ENCODE measurements at regions not wholly inside any gene's neighbourhood (a gene's known extent, or its start where the extent isn't known, plus 50 kb on each side); places are given as distances from the start of the nearest gene placed in this dataset.

- Histone ChIP-seq H3K4me3 (ENCODE audit: control insufficient read depth in 1 of 7, extremely low read depth in 1 of 7, insufficient read depth in 4 of 7, low read depth in 2 of 7, low read length in 6 of 7) (no peak overlapping the region), H3K4me1 (ENCODE audit: control extremely low read depth in 1 of 4, control insufficient read depth in 4 of 4, insufficient read depth in 4 of 4, low read length in 3 of 4) (no peaks in the 10 kb centered on the region), H3K9me3 (ENCODE audit: control extremely low read depth in 1 of 5, control insufficient read depth in 4 of 5, insufficient read depth in 2 of 5, low read depth in 1 of 5, low read length in 4 of 5) (no peaks in the 10 kb centered on the region), H3K36me3 (ENCODE audit: control insufficient read depth in 4 of 4, insufficient read depth in 4 of 4, low read length in 3 of 4) (no peaks in the 10 kb centered on the region), H3K27me3 (replicated peaks in 2 of 5; ENCODE audit: control insufficient read depth in 4 of 5, insufficient read depth in 5 of 5, low read length in 4 of 5) (no peaks in the 10 kb centered on the region), H3K27ac (ENCODE audit: insufficient read depth in 1 of 2, low read depth in 1 of 2, low read length in 2 of 2, poor library complexity in 1 of 2, severe bottlenecking in 2 of 2) (no peak overlapping the region)
- 80% methylated on average over 1 of the region's 1 CpG for WGBS (ENCODE audit: insufficient coverage)
- ChIA-PET CTCF (no interaction called here), POLR2A (no interaction called here)
- no peak for DNase-seq
These were observed 171.6 kb upstream of the POU3F4 start for GRCh38 chrX:83336454-83336853.

- Histone ChIP-seq H3K9me3 (ENCODE audit: control extremely low read depth in 1 of 5, control insufficient read depth in 4 of 5, insufficient read depth in 2 of 5, low read depth in 1 of 5, low read length in 4 of 5) (no peaks in the 10 kb centered on the region), H3K36me3 (ENCODE audit: control insufficient read depth in 4 of 4, insufficient read depth in 4 of 4, low read length in 3 of 4) (no peaks in the 10 kb centered on the region), H3K27ac (ENCODE audit: insufficient read depth in 1 of 2, low read depth in 1 of 2, low read length in 2 of 2, poor library complexity in 1 of 2, severe bottlenecking in 2 of 2) (no peak overlapping the region), H3K4me1 (ENCODE audit: control extremely low read depth in 1 of 4, control insufficient read depth in 4 of 4, insufficient read depth in 4 of 4, low read length in 3 of 4) (no peaks in the 10 kb centered on the region), H3K27me3 (replicated peaks in 2 of 5; ENCODE audit: control insufficient read depth in 4 of 5, insufficient read depth in 5 of 5, low read length in 4 of 5) (no peaks in the 10 kb centered on the region), H3K4me3 (ENCODE audit: control insufficient read depth in 1 of 7, extremely low read depth in 1 of 7, insufficient read depth in 4 of 7, low read depth in 2 of 7, low read length in 6 of 7) (no peak overlapping the region)
- 100% methylated on average over 1 of the region's 4 CpGs for WGBS (ENCODE audit: insufficient coverage)
- ChIA-PET CTCF (no interaction called here), POLR2A (no interaction called here)
- no peak for DNase-seq
These were observed 168.4 kb upstream of the POU3F4 start for GRCh38 chrX:83339724-83340123.

GRCh38 chrX:83345298-83345697 lies 162.8 kb upstream of the POU3F4 start:
- CTCF ChIA-PET: no interaction called here
- H3K36me3 ChIP-seq (ENCODE audit: control insufficient read depth in 4 of 4, insufficient read depth in 4 of 4, low read length in 3 of 4): no peaks in the 10 kb centered on the region
- H3K4me1 ChIP-seq (ENCODE audit: control extremely low read depth in 1 of 4, control insufficient read depth in 4 of 4, insufficient read depth in 4 of 4, low read length in 3 of 4): no peaks in the 10 kb centered on the region
- H3K4me3 ChIP-seq (ENCODE audit: control insufficient read depth in 1 of 7, extremely low read depth in 1 of 7, insufficient read depth in 4 of 7, low read depth in 2 of 7, low read length in 6 of 7): no peak overlapping the region
- no peak for DNase-seq
- POLR2A ChIA-PET: no interaction called here
- H3K27ac ChIP-seq (ENCODE audit: insufficient read depth in 1 of 2, low read depth in 1 of 2, low read length in 2 of 2, poor library complexity in 1 of 2, severe bottlenecking in 2 of 2): no peak overlapping the region
- H3K27me3 ChIP-seq (replicated peaks in 2 of 5; ENCODE audit: control insufficient read depth in 4 of 5, insufficient read depth in 5 of 5, low read length in 4 of 5): no peaks in the 10 kb centered on the region
- WGBS (ENCODE audit: insufficient coverage): 80% methylated on average over 1 of the region's 3 CpGs
- H3K9me3 ChIP-seq (ENCODE audit: control extremely low read depth in 1 of 5, control insufficient read depth in 4 of 5, insufficient read depth in 2 of 5, low read depth in 1 of 5, low read length in 4 of 5): no peaks in the 10 kb centered on the region

All from common myeloid progenitor, CD34-positive (primary cell).